ENCODE measurements at regions not wholly inside any gene's neighbourhood (a gene's known extent, or its start where the extent isn't known, plus 50 kb on each side); places are given as distances from the start of the nearest gene placed in this dataset.
A peak's percentile ranks its signal among the peaks of the same experiment; 100 is the strongest.

- H3K36me3 ChIP-seq (ENCODE audit: insufficient read depth, low read length), result no peaks in the 10 kb centered on the region
- H3K4me3 ChIP-seq (ENCODE audit: low read length), result no peak overlapping the region
- H3K27ac ChIP-seq (ENCODE audit: low read length), result no peak overlapping the region
- H3K27me3 ChIP-seq (ENCODE audit: insufficient read depth, low read depth, low read length), result no peaks in the 10 kb centered on the region
- TF ChIP-seq SMC3 (conservative IDR thresholded peaks at IDR 0.05; ENCODE audit: poor library complexity), result no peak
- TF ChIP-seq REST (IDR thresholded peaks at IDR 0.05; ENCODE audit: borderline replicate concordance), result no peak
- TF ChIP-seq EZH2 (IDR thresholded peaks at IDR 0.05; ENCODE audit: borderline replicate concordance, insufficient read depth, low read length, poor library complexity, severe bottlenecking), result no peak
- TF ChIP-seq POLR2AphosphoS5 (IDR thresholded peaks at IDR 0.05), result no peak
- no peak for TF ChIP-seq MXI1 (conservative IDR thresholded peaks at IDR 0.05; ENCODE audit: poor library complexity, severe bottlenecking)
- no peak for TF ChIP-seq RAD21 (conservative IDR thresholded peaks at IDR 0.05)
- TF ChIP-seq EP300 (conservative IDR thresholded peaks at IDR 0.05; ENCODE audit: poor library complexity, severe bottlenecking), result no peak
- no peak for TF ChIP-seq TAF1 (IDR thresholded peaks at IDR 0.05; ENCODE audit: low read depth)
- no peak for TF ChIP-seq CTCF (IDR thresholded peaks at IDR 0.05; ENCODE audit: poor library complexity, severe bottlenecking)
- H2AFZ ChIP-seq (ENCODE audit: low read depth, low read length), result no peak overlapping the region
- no peaks in the 10 kb centered on the region for H3K9me2 ChIP-seq (ENCODE audit: insufficient read depth, low read length)
- no peaks in the 10 kb centered on the region for H3K9me3 ChIP-seq (ENCODE audit: low read length)
- no peaks in the 10 kb centered on the region for H3F3A ChIP-seq (ENCODE audit: insufficient read depth, low read length, poor library complexity, severe bottlenecking)
- H3K79me2 ChIP-seq (replicated peaks; ENCODE audit: insufficient read depth, low read length), result no peaks in the 10 kb centered on the region
- no peaks in the 10 kb centered on the region for H4K20me1 ChIP-seq (ENCODE audit: insufficient read depth)
- H3K9ac ChIP-seq (ENCODE audit: low read length), result no peak overlapping the region
- H3K4me2 ChIP-seq (ENCODE audit: low read length), result no peak overlapping the region
Measured at GRCh38 chrX:9311421-9312160, 153.3 kb upstream of the TBL1X start.

- H3K4me2 ChIP-seq (ENCODE audit: low read length), result no peak overlapping the region
- no peak overlapping the region for H2AFZ ChIP-seq (ENCODE audit: low read depth, low read length)
- no peak overlapping the region for H3K9ac ChIP-seq (ENCODE audit: low read length)
- TF ChIP-seq REST (IDR thresholded peaks at IDR 0.05; ENCODE audit: borderline replicate concordance), result no peak
- peak; percentile 11 for TF ChIP-seq CTCF (IDR thresholded peaks at IDR 0.05; ENCODE audit: poor library complexity, severe bottlenecking)
- TF ChIP-seq EZH2 (IDR thresholded peaks at IDR 0.05; ENCODE audit: borderline replicate concordance, insufficient read depth, low read length, poor library complexity, severe bottlenecking), result no peak
- TF ChIP-seq MXI1 (conservative IDR thresholded peaks at IDR 0.05; ENCODE audit: poor library complexity, severe bottlenecking), result no peak
- no peak overlapping the region for H3K4me3 ChIP-seq (ENCODE audit: low read length)
- H3K27me3 ChIP-seq (ENCODE audit: insufficient read depth, low read depth, low read length), result no peaks in the 10 kb centered on the region
- no peak overlapping the region for H3K27ac ChIP-seq (ENCODE audit: low read length)
- no peaks in the 10 kb centered on the region for H3K9me3 ChIP-seq (ENCODE audit: low read length)
- H3K36me3 ChIP-seq (ENCODE audit: insufficient read depth, low read length), result no peaks in the 10 kb centered on the region
- no peaks in the 10 kb centered on the region for H4K20me1 ChIP-seq (ENCODE audit: insufficient read depth)
- no peaks in the 10 kb centered on the region for H3K9me2 ChIP-seq (ENCODE audit: insufficient read depth, low read length)
- H3F3A ChIP-seq (ENCODE audit: insufficient read depth, low read length, poor library complexity, severe bottlenecking), result no peaks in the 10 kb centered on the region
- no peaks in the 10 kb centered on the region for H3K79me2 ChIP-seq (replicated peaks; ENCODE audit: insufficient read depth, low read length)
Measured at GRCh38 chrX:9312922-9313867, 151.7 kb upstream of the TBL1X start.
